ENCODE measurements at regions not wholly inside any gene's neighbourhood (a gene's known extent, or its start where the extent isn't known, plus 50 kb on each side); places are given as distances from the start of the nearest gene placed in this dataset.
A peak's percentile ranks its signal among the peaks of the same experiment; 100 is the strongest.

DNA sequence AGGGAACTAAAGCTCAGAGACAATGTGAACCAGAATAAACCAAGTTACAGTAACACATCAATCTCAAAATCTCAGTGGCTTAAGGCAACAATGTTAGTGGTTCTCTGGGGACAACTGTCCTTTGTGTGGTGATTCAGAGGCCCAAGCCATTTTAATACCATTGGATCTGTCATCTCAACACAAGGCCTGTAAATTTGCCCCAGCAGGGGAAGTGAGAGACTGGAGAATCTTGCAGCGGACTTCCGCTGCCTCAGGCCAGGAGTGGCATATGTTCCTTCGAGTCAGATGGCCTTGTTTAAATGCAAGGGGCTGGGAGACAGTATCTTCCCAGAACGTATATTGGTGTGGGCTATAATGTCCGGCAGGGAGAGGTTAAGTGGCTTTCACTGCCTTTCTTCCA is 126.0 kb downstream of the CD83 start:
- ChIA-PET POLR2A (interaction anchor here (1.2 to 1.5 kb wide), 2 partner anchors 9 to 12 kb away, joined by 4 read pairs; no protein-coding TSS in a partner anchor), CTCF (ENCODE audit: unreplicated experiment) (interaction anchor here (1.0 kb wide), 1 partner anchor 19 kb away, joined by 3 read pairs; no protein-coding TSS in a partner anchor)
- Histone ChIP-seq H3K4me3 (ENCODE audit: low read depth, low read length, poor library complexity, severe bottlenecking) (no peak overlapping the region), H3K27ac (ENCODE audit: low read depth, low read length, poor library complexity, severe bottlenecking) (peak overlapping the region; percentile 44), H3K79me2 (ENCODE audit: insufficient read depth, low read depth, low read length) (no peaks in the 10 kb centered on the region), H3K9me3 (ENCODE audit: low read length) (peaks cover 25% of the 10 kb centered on the region), H3K4me1 (ENCODE audit: insufficient read depth, low read length, poor library complexity, severe bottlenecking) (peaks cover 82% of the 10 kb centered on the region), H2AFZ (ENCODE audit: low read length) (peak overlapping the region; percentile 83; the same call in 1 of the 2 replicates), H3K4me2 (ENCODE audit: low read length) (no peak overlapping the region), H3K9me2 (ENCODE audit: insufficient read depth, low read length) (no peaks in the 10 kb centered on the region), H3K36me3 (ENCODE audit: insufficient read depth, low read length) (peaks cover 18% of the 10 kb centered on the region), H4K20me1 (ENCODE audit: insufficient read depth, low read length) (no peaks in the 10 kb centered on the region)
- no peak for DNase-seq (ENCODE audit: low spot score)
- intact Hi-C loops (cut with micrococcal nuclease; ENCODE audit: unreplicated experiment), result no loop called here
- no peak for TF ChIP-seq EZH2phosphoT487 (IDR thresholded peaks at IDR 0.05; ENCODE audit: borderline replicate concordance, low read depth, low read length)
- BruUV-seq (replicated peaks), result no TSS peak

DNA sequence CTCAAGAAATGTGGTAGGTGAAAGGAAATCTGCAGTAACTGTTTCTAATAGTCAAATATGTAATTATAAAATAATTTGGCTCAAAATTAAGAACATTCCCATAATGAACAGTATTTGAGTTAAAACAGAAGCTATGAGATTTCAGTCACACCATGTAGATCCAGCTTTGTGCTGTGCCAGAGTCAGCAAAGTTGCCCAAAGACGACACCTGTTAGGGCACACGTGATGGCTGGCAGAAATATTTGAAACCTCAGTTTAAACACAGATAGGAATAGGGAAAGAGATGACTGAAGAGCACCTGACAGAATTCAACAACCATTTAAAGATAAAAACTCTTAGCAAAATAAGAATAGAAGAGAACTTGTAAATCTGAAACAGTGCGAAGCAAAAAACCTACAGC is 129.3 kb downstream of the CD83 start:
- intact Hi-C loops (cut with micrococcal nuclease; ENCODE audit: unreplicated experiment), result no loop called here
- Histone ChIP-seq H3K27ac (ENCODE audit: low read depth, low read length, poor library complexity, severe bottlenecking) (no peak overlapping the region), H2AFZ (ENCODE audit: low read length) (peak overlapping the region; percentile 27; the same call in 1 of the 2 replicates), H3K9me3 (ENCODE audit: low read length) (peaks cover 17% of the 10 kb centered on the region; the same call in 1 of the 2 replicates), H3K4me3 (ENCODE audit: low read depth, low read length, poor library complexity, severe bottlenecking) (no peak overlapping the region), H3K4me1 (ENCODE audit: insufficient read depth, low read length, poor library complexity, severe bottlenecking) (peaks cover 51% of the 10 kb centered on the region), H3K4me2 (ENCODE audit: low read length) (no peak overlapping the region), H3K36me3 (ENCODE audit: insufficient read depth, low read length) (peaks cover 4% of the 10 kb centered on the region), H4K20me1 (ENCODE audit: insufficient read depth, low read length) (no peaks in the 10 kb centered on the region), H3K79me2 (ENCODE audit: insufficient read depth, low read depth, low read length) (no peaks in the 10 kb centered on the region), H3K9me2 (ENCODE audit: insufficient read depth, low read length) (no peaks in the 10 kb centered on the region)
- DNase-seq (ENCODE audit: low spot score), result no peak
- ChIA-PET POLR2A (interaction anchor here (0.6 to 1.4 kb wide), 2 partner anchors 18 to 84 kb away, joined by 3 to 6 read pairs; no protein-coding TSS in a partner anchor), CTCF (ENCODE audit: unreplicated experiment) (interaction anchor here (0.6 kb wide), 1 partner anchor 493 kb away, joined by 3 read pairs; no protein-coding TSS in a partner anchor)
- no peak for TF ChIP-seq EZH2phosphoT487 (IDR thresholded peaks at IDR 0.05; ENCODE audit: borderline replicate concordance, low read depth, low read length)
- no TSS peak for BruUV-seq (replicated peaks)

DNA sequence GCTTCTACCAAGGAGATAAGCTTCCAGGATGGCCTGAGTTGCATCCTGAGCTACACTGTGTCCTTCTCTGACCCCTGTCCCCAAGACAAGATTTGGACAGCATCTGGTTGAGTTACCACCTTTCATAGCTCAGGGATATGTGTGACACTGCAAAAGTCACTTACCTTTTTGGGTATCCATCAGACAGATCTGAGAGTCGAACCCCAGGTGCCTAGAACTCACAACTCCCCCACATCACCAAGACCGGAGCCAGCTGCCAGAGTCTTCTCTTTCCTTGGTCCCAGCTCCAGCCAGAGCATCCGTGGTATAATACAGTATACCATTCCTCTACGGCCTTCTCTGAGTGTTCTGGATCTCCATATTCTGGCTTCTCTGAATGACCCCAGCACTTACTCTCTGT is 133.0 kb downstream of the CD83 start:
- TF ChIP-seq, protein P1, sequence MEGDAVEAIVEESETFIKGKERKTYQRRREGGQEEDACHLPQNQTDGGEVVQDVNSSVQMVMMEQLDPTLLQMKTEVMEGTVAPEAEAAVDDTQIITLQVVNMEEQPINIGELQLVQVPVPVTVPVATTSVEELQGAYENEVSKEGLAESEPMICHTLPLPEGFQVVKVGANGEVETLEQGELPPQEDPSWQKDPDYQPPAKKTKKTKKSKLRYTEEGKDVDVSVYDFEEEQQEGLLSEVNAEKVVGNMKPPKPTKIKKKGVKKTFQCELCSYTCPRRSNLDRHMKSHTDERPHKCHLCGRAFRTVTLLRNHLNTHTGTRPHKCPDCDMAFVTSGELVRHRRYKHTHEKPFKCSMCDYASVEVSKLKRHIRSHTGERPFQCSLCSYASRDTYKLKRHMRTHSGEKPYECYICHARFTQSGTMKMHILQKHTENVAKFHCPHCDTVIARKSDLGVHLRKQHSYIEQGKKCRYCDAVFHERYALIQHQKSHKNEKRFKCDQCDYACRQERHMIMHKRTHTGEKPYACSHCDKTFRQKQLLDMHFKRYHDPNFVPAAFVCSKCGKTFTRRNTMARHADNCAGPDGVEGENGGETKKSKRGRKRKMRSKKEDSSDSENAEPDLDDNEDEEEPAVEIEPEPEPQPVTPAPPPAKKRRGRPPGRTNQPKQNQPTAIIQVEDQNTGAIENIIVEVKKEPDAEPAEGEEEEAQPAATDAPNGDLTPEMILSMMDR (conservative IDR thresholded peaks at IDR 0.05; ENCODE audit: low read length), result no peak
- no peak for TF ChIP-seq EZH2phosphoT487 (IDR thresholded peaks at IDR 0.05; ENCODE audit: borderline replicate concordance, low read depth, low read length)
- intact Hi-C loops (cut with micrococcal nuclease; ENCODE audit: unreplicated experiment), result no loop called here
- H3K4me3 ChIP-seq (ENCODE audit: low read depth, low read length, poor library complexity, severe bottlenecking), result no peak overlapping the region

More for the DNA sequence above, 133.0 kb downstream of the CD83 start:
- H2AFZ ChIP-seq (ENCODE audit: low read length), result no peak overlapping the region
- peaks cover 54% of the 10 kb centered on the region for H3K4me1 ChIP-seq (ENCODE audit: insufficient read depth, low read length, poor library complexity, severe bottlenecking)
- BruUV-seq (replicated peaks), result no TSS peak
- peaks cover 13% of the 10 kb centered on the region; the same call in 1 of the 2 replicates for H3K9me3 ChIP-seq (ENCODE audit: low read length)
- ChIA-PET POLR2A (interaction anchor here (1.1 to 2.0 kb wide), 5 partner anchors 11 to 25 kb away, joined by 3 to 5 read pairs (median 3); no protein-coding TSS in a partner anchor), CTCF (ENCODE audit: unreplicated experiment) (interaction anchor here (0.9 kb wide), 1 partner anchor 15 kb away, joined by 3 read pairs; no protein-coding TSS in a partner anchor)
- no peak for DNase-seq (ENCODE audit: low spot score)
- H3K27ac ChIP-seq (ENCODE audit: low read depth, low read length, poor library complexity, severe bottlenecking), result no peak overlapping the region
- H3K36me3 ChIP-seq (ENCODE audit: insufficient read depth, low read length), result no peaks in the 10 kb centered on the region; the same call in 1 of the 2 replicates
- no peaks in the 10 kb centered on the region for H3K9me2 ChIP-seq (ENCODE audit: insufficient read depth, low read length)
- H4K20me1 ChIP-seq (ENCODE audit: insufficient read depth, low read length), result no peaks in the 10 kb centered on the region
- no peak overlapping the region for H3K4me2 ChIP-seq (ENCODE audit: low read length)
- H3K79me2 ChIP-seq (ENCODE audit: insufficient read depth, low read depth, low read length), result no peaks in the 10 kb centered on the region
